ENCODE measurements at regions not wholly inside any gene's neighbourhood (a gene's known extent, or its start where the extent isn't known, plus 50 kb on each side); places are given as distances from the start of the nearest gene placed in this dataset.

DNA sequence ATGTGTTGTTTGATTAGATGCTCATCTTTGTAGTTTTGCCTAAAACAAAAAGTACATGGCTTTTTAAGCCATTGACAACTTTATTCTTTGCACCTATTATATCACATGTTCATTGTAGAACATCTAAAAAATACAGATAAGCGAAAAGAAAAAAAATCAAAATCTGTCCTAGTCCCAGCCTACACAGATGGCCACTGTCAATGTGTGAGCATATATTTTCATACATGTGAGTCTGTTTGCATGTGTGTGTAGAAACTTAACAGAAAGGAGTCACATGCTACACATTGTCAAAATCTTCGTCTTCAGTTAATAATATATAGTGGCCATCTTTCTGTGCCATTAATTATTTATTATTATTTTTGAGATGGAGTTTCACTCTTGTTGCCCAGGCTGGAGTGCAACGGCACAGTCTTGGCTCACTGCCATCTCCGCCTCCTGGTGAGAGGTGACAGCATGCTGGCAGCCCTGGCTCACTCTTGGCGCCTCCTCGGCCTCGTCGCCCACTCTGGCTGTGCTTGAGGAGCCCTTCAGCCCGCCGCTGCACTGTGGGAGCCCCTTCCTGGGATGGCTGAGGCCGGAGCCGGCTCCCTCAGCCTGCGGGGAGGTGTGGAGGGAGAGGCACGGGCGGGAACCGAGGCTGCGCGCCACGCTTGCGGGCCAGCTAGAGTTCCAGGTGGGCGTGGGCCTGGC lies 68.5 kb upstream of the AMZ2 start:
- TF ChIP-seq, protein P1, sequence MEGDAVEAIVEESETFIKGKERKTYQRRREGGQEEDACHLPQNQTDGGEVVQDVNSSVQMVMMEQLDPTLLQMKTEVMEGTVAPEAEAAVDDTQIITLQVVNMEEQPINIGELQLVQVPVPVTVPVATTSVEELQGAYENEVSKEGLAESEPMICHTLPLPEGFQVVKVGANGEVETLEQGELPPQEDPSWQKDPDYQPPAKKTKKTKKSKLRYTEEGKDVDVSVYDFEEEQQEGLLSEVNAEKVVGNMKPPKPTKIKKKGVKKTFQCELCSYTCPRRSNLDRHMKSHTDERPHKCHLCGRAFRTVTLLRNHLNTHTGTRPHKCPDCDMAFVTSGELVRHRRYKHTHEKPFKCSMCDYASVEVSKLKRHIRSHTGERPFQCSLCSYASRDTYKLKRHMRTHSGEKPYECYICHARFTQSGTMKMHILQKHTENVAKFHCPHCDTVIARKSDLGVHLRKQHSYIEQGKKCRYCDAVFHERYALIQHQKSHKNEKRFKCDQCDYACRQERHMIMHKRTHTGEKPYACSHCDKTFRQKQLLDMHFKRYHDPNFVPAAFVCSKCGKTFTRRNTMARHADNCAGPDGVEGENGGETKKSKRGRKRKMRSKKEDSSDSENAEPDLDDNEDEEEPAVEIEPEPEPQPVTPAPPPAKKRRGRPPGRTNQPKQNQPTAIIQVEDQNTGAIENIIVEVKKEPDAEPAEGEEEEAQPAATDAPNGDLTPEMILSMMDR (conservative IDR thresholded peaks at IDR 0.05 in 1 of 2, IDR thresholded peaks at IDR 0.05 in 1 of 2; ENCODE audit: low read depth in 1 of 2, low read length in 2 of 2) = no peak
- TF ChIP-seq EZH2 (IDR thresholded peaks at IDR 0.05; ENCODE audit: low read length, missing control alignments) = no peak

All from fibroblast of lung (primary cell).